LHCN-M2 (cell line): ENCODE measurements at regions not wholly inside any gene's neighbourhood (a gene's known extent, or its start where the extent isn't known, plus 50 kb on each side); places are given as distances from the start of the nearest gene placed in this dataset.

Experiments used
- DNase-seq: peaks from one replicate; pipeline ENCODE4 v3.0.0-alpha.2; 2012; ENCODE audit warnings: low read depth

DNA sequence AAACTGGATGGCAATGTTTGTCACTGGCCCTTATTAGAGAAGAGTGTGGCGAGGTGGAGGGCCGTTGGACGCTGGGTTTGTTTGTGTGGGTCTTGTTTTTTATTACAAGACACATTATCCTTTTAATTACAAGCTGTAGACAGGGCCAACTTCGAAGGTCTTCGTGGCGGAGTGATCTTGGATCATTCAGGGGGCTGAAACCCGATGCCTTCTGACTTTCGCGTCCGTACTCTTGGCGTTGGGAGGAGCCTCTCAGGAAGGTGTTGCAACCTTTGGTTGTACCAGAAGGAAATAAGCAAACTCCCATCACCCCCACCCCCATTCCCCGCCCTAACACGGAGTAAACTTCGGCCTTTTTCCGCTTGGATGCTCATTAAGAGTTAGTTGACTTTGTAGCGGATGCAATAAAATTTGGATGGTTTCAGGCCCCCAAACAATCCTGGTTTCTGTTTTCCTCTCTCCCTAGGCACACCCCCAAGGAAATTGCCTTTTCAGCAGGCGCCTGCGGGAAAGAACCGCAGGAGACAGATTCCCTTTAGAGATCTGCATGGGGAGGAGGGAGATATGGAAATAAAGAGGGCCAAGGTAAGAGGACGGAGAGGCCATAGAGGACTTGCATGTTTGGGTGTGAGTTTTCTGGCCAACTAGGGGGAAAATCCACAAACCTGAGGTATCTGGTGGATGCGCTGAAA is 294.5 kb upstream of the NFE2L3 start:
- DNase-seq, result peak; percentile 68

- DNase-seq, result no peak
Measured at GRCh38 chr7:25858200-25858524, 293.8 kb upstream of the NFE2L3 start.

DNA sequence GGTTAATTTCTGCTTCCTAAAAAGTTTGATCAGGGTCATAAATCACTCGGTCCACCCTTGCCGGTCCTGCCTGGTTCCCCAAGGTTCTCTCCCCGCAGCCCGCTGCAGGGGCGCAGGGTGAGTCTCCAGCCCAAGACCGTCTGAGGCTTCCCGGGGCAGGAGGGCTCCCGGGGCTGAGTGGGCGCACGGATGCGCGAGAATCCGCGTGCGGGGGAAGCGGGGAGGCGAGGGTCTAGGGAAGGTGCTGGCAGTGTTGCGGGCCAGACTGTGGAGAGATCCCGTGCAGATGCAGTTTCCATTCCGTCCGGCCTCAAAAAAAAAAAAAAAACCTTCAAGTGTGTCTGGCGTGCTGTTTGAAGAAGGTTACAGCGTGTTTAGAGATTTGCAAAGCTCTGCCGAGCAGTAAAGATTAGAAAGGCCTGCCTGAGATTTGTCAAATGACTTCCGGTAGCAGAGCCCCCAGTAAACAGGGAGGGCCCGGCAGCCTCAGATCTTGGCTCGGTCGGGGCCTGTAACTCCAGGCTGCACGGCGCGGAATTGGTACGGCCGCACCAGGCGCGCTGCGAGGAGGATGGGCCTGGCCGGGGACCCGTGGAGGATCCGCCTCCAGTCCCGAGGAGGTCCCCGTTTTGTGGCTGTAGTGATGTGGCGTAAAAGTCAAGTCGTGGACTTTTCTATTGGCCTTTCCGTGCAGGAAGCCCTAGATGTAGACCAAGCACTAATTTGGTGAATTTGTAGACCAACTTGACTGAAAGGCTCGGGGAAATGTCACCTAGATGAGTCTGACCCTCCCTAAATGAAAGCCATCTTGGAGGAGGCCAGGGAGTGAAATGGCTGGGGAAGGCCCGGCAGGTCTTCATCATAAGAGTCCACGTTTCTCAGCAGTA is 293.2 kb upstream of the NFE2L3 start:
- no peak for DNase-seq

DNA sequence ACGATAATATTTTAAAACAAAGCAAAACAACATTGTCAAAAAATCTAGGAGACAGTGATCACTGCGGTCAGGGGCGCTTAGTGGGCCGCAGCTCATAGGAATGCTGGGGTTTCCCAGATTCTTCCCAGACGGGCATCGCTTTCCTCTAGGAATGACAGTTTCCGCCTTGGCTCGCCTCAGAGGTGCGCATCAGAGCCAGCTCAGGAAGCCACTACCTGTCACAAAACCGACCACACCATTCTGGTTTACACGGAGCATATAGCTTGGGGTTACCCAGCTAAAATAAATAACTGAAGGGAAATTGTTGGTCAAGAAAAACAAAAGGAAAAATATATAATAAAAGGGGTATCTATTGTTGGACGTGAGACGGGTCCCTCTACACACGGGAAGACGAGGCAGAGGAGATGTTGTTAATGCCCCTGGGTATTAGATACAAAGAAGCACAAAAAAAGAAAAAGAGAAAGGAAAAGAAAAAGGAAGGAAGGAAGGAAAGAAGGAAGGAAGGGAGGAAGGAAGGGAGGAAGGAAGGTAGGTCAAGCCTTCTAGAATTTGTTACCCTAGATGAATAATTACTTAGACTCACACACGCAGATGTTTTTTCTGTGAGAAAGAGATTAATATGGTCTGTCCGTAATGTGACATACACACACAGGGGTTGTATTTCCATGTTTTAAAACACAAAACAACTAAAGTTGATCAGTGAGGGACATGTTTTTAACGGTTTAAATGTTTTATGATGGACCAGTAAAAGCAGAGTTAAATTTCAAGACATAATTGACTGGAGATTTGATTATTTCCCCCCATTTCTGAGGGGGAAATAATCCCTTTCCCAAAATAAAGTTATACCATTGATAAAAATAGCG is 292.4 kb upstream of the NFE2L3 start:
- DNase-seq, result no peak

DNA sequence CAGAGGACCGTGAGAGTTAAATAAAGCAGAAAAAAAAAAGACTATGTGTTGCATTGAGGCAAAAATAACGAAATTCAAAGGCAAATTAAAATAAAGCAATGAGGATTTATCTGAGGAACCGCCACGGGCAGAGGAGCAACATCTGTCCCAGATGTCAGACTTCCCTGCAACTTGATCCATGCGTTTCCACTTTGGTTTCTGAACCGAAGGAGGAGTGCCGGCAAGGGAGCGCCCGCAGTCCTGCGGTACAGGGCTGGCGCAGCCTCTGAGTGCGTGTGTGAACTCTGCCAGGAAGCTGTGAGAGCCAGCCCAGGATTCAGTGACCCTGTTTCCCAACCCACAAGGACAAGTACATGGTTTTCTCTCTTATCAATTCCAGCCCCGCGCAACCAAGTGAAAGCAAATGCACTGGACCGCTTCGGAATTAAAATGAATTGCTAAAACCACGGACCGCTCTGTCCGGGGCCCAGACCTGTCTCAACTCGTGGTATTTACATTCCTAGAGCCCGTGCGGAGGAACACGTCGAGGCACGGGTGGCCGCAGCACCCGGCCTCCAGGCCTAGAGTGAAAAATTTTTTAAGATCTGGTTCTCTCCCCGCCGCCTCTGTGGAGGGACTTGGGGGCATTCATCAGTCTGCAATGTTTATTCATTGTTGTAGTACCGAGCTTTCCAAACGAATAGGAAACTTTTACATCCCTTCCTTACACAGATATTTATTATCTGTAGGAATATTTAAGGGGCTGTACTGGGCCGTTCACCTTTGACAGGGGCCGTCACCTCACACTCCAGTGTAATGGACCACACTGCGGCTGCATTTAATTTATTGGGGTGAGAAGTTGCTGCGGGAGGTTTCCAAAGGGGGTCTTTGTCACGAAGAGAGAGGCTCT is 291.5 kb upstream of the NFE2L3 start:
- DNase-seq, result no peak

GRCh38 chr7:25861164-25861496 is 290.9 kb upstream of the NFE2L3 start:
- DNase-seq, result no peak

- no peak for DNase-seq
Measured at GRCh38 chr7:25861601-25862260, 290.3 kb upstream of the NFE2L3 start.

DNA sequence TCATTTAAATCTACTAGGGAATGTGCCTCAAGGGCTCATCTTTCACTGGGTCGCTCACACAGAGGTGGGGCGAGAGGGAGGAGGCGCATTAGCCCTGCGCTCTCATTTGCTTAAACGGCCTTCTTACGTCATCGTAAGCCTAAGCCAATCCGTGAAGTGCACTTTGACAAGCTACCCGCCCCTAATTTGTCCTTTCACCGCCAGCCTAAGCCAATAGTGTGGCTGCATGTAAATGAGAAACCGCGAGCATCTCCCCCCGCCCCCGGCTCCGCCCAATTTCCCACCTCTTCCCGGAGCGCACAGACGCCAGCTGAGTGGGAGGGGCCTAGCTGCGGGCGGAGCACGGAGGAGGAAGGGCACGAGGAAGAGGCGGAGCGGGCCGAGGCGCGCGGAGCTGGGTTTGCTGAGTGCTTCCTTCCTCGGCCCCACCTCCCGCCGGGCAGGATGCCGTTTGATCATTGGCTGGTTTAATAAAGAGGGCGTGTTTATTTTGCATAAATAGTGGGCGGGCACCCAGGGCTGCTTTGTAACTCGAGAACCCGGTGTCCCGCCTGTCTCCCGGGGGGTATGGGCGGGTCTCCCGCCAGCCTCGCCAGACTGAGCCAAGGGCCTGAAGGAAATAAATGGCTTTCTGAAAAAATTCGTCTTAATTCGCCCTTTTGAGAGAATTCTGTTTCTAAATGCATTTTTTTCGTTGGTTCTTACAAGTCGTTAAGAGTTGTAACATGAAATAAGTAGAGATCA is 289.6 kb upstream of the NFE2L3 start:
- DNase-seq, result peak; percentile 100

GRCh38 chr7:25863005-25863728 is 288.8 kb upstream of the NFE2L3 start:
- no peak for DNase-seq

- no peak for DNase-seq
Measured at GRCh38 chr7:25863729-25864110, 288.3 kb upstream of the NFE2L3 start.

- DNase-seq, result no peak
Measured at GRCh38 chr7:25864511-25864910, 287.5 kb upstream of the NFE2L3 start.

DNA sequence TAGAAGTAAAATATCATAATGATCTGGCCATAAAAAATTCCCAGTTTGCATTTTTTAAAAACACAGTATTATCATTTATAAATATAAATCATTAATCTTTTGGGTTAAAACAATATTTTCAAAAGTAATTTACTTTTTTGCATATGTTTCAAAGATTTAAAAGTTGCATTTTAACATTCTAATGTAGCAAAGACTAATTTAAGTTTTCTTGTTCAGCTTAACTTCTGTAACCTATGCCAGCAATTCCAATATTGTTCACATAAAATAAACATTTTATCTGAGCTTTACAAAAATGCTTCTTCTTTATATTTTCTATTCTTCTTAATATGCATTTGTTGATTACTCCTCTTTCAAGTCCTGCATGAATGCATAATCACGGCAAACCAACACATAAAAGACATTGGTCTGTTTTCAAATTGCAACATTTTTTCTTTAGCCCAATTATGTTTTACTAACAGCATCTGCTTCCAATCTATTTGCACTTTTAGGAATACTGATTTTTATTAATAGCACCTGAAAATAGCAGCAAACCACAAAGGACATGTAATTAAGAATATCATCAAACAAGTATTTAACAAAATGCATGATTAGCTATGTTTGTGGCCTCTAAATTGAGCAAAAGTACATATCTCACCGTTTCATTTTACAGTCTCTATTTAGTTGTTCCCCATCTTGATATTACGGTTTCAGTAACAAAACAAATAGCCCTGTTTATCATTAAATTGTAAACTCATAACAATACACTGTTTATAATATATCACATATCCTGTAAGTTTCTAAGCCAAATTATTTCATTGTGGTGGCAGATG is 286.9 kb upstream of the NFE2L3 start:
- no peak for DNase-seq

DNA sequence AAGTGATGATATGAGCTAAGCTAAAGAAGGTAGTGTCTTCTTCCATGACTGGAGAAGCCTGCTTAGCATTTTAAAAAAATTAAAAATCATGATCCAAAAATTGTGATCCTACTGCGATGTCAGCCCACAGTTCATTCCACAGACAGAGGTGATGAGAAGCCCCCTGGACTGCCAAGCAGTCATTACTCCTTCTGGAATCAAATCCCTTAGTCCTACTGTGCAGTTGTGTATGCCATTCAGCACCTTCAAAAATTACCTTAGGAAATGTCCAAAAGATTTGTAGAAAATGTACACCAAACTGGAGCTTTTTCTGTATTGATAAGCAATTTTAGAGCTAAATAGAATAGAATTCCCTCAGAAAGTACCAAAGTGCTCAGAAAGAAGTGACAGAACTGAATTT is 283.5 kb upstream of the NFE2L3 start:
- DNase-seq, result no peak

GRCh38 chr7:25870574-25870973 is 281.4 kb upstream of the NFE2L3 start:
- DNase-seq, result no peak

GRCh38 chr7:25876092-25876491 is 275.9 kb upstream of the NFE2L3 start:
- no peak for DNase-seq

GRCh38 chr7:25877802-25878789 is 273.9 kb upstream of the NFE2L3 start:
- DNase-seq, result no peak

DNA sequence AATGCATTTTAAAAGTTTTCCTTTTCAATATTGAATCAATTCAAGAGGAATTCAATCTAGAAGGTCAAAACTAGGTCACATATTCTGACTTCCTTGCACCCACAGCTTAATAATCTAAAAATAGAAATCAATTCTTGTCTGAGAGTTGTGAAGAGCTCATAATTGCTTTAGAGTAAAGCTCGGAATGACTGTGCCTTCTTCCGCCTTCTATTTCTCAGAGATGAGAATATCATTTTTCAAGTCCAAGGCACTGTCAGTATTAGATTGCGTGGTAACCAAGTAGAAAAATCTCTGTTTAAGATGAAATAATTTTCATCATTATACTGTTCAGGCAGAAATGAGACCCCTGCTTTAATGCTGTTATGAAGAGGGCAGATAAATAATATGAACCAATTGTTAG is 272.2 kb upstream of the NFE2L3 start:
- no peak for DNase-seq
